Keratinocyte (primary cell): ENCODE measurements at regions not wholly inside any gene's neighbourhood (a gene's known extent, or its start where the extent isn't known, plus 50 kb on each side); places are given as distances from the start of the nearest gene placed in this dataset.

Experiments
- EZH2 ChIP-seq: IDR thresholded peaks from one replicate; pipeline ENCODE4 v1.6.1; 2012; ENCODE audit warnings: inconsistent platforms, mild to moderate bottlenecking, low read length, moderate library complexity
- TF ChIP-seq, protein P1 (sequence below), 3 experiments: IDR thresholded peaks in 1 of 3; conservative IDR thresholded peaks in 1 of 3; optimal IDR thresholded peaks in 1 of 3; 2 replicates in 2 of 3; 3 replicates in 1 of 3; pipeline versions ENCODE3 to v1.5.1; 2011; ENCODE audit warnings: low read length in 3 of 3, mild to moderate bottlenecking in 3 of 3, moderate library complexity in 2 of 3, control low read depth in 1 of 3, inconsistent platforms in 1 of 3; ENCODE audit not compliant: insufficient read depth in 2 of 3; ENCODE audit errors: extremely low read depth in 1 of 3

DNA sequence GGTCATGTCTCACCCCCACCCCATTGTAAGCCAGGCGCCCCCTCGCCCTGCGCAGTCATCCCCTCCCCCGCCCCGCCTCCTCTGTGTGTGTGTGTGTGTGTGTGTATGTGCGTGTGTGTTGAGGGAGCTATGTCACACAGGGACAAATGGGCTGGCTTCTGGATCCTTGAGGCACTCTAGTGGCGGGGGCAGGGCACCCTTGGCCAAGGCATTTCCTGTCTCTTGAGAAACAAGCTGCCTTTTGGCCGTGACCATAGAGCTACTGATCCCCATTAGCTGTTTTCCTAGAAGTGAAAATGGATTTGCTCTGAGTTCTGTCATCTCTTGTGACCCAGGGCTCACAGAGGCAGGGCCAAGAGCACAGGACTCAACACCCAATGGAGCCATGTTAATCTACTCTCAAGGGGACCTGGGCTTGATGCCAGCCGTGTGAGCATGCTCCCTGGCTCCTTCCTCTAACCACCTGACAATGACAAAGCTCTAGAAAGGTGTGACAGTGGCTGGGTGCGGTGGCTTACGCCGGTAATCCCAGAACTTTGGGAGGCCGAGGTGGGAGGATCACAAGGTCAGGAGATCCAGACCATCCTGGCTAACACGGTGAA, 162.5 kb upstream of the BCOR start:
- TF ChIP-seq EZH2, result no peak
- TF ChIP-seq, protein P1, sequence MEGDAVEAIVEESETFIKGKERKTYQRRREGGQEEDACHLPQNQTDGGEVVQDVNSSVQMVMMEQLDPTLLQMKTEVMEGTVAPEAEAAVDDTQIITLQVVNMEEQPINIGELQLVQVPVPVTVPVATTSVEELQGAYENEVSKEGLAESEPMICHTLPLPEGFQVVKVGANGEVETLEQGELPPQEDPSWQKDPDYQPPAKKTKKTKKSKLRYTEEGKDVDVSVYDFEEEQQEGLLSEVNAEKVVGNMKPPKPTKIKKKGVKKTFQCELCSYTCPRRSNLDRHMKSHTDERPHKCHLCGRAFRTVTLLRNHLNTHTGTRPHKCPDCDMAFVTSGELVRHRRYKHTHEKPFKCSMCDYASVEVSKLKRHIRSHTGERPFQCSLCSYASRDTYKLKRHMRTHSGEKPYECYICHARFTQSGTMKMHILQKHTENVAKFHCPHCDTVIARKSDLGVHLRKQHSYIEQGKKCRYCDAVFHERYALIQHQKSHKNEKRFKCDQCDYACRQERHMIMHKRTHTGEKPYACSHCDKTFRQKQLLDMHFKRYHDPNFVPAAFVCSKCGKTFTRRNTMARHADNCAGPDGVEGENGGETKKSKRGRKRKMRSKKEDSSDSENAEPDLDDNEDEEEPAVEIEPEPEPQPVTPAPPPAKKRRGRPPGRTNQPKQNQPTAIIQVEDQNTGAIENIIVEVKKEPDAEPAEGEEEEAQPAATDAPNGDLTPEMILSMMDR (optimal IDR thresholded peaks at IDR 0.05 in 1 of 3, IDR thresholded peaks at IDR 0.05 in 1 of 3, conservative IDR thresholded peaks at IDR 0.05 in 1 of 3; ENCODE audit: extremely low read depth in 1 of 3, insufficient read depth in 2 of 3, low read length in 3 of 3), result no peak
